H9 (cell line): ENCODE measurements at regions not wholly inside any gene's neighbourhood (a gene's known extent, or its start where the extent isn't known, plus 50 kb on each side); places are given as distances from the start of the nearest gene placed in this dataset.

Experiments used
- DNase-seq: peaks from one replicate; pipeline ENCODE4 v3.0.0-alpha.2; 2017
- H2AFZ ChIP-seq: one replicate; pipeline ENCODE4 v1.6.1; 2013; ENCODE audit warnings: mild to moderate bottlenecking, low read length, control low read depth, moderate library complexity
- H2AK5ac ChIP-seq: 2 replicates; pipeline ENCODE4 v1.6.1; 2013; ENCODE audit warnings: low read length, control low read depth, mixed read lengths; ENCODE audit not compliant: insufficient read length
- H2BK120ac ChIP-seq: one replicate; pipeline ENCODE4 v1.6.1; 2013; ENCODE audit warnings: low read depth, mild to moderate bottlenecking, low read length, control low read depth, inconsistent platforms; ENCODE audit not compliant: poor library complexity, severe bottlenecking
- H2BK12ac ChIP-seq: 2 replicates; pipeline ENCODE4 v1.6.1; 2013; ENCODE audit warnings: low read length, control low read depth, mixed read lengths, low read depth; ENCODE audit not compliant: insufficient read length
- H2BK15ac ChIP-seq: 2 replicates; pipeline ENCODE4 v1.6.1; 2013; ENCODE audit warnings: low read depth, low read length, control low read depth
- H2BK20ac ChIP-seq: one replicate; pipeline ENCODE4 v1.6.1; 2013; ENCODE audit warnings: low read depth, mild to moderate bottlenecking, low read length, control low read depth, inconsistent platforms; ENCODE audit not compliant: poor library complexity, severe bottlenecking
- H2BK5ac ChIP-seq: 2 replicates; pipeline ENCODE4 v1.6.1; 2013; ENCODE audit warnings: low read length, control low read depth, mixed read lengths; ENCODE audit not compliant: insufficient read length
- H3K14ac ChIP-seq: 2 replicates; pipeline ENCODE4 v1.6.1; 2013; ENCODE audit warnings: low read length, control low read depth; ENCODE audit not compliant: insufficient read depth
- H3K18ac ChIP-seq: 2 replicates; pipeline ENCODE4 v1.6.1; 2013; ENCODE audit warnings: low read depth, mild to moderate bottlenecking, mixed read lengths, low read length, control low read depth; ENCODE audit not compliant: insufficient read length
- H3K23ac ChIP-seq: 2 replicates; pipeline ENCODE4 v1.6.1; 2013; ENCODE audit warnings: low read length, control low read depth, mixed read lengths, low read depth; ENCODE audit not compliant: insufficient read length
- H3K23me2 ChIP-seq: 2 replicates; pipeline ENCODE4 v1.6.1; 2013; ENCODE audit warnings: low read depth, mild to moderate bottlenecking, mixed read lengths, low read length, control low read depth; ENCODE audit not compliant: insufficient read length, poor library complexity, severe bottlenecking
- H3K27ac ChIP-seq: 2 replicates; pipeline ENCODE4 v1.5.1; 2013; ENCODE audit warnings: low read length, control low read depth, mixed read lengths, low read depth; ENCODE audit not compliant: insufficient read length
- H3K27me3 ChIP-seq: 2 replicates; pipeline ENCODE4 v1.6.1; 2013; ENCODE audit warnings: low read length, control low read depth, inconsistent platforms; ENCODE audit not compliant: insufficient read depth
- H3K4ac ChIP-seq: 2 replicates; pipeline ENCODE4 v1.6.1; 2013; ENCODE audit warnings: low read depth, mild to moderate bottlenecking, control low read depth, inconsistent platforms, low read length, moderate library complexity
- H3K4me1 ChIP-seq: 2 replicates; pipeline ENCODE4 v1.6.1; 2013; ENCODE audit warnings: low read length, control low read depth, inconsistent platforms; ENCODE audit not compliant: insufficient read depth
- H3K4me2 ChIP-seq: 2 replicates; pipeline ENCODE4 v1.6.1; 2013; ENCODE audit warnings: low read length, control low read depth, mixed read lengths; ENCODE audit not compliant: insufficient read length, insufficient read depth
- H3K56ac ChIP-seq: 2 replicates; pipeline ENCODE4 v1.6.1; 2013; ENCODE audit warnings: low read depth, mild to moderate bottlenecking, mixed read lengths, low read length, control low read depth; ENCODE audit not compliant: insufficient read length
- H3K79me1 ChIP-seq: 2 replicates; pipeline ENCODE4 v1.6.1; 2013; ENCODE audit warnings: low read depth, mild to moderate bottlenecking, moderate library complexity, low read length, control low read depth, inconsistent platforms; ENCODE audit not compliant: insufficient read depth, poor library complexity, severe bottlenecking
- H3K79me2 ChIP-seq: 2 replicates; pipeline ENCODE4 v1.6.1; 2013; ENCODE audit warnings: low read length, control low read depth, inconsistent platforms; ENCODE audit not compliant: insufficient read depth
- H3K9ac ChIP-seq: 2 replicates; pipeline ENCODE4 v1.6.1; 2013; ENCODE audit warnings: low read length, control low read depth, mixed read lengths; ENCODE audit not compliant: insufficient read length; ENCODE audit errors: extremely low read depth
- H3K9me3 ChIP-seq: one replicate; pipeline ENCODE4 v1.6.1; 2013; ENCODE audit warnings: low read depth, low read length, inconsistent platforms; ENCODE audit not compliant: control insufficient read depth
- H3T11ph ChIP-seq: one replicate; pipeline ENCODE4 v1.6.1; 2013; ENCODE audit warnings: mild to moderate bottlenecking, low read length, control low read depth, inconsistent platforms
- H4K20me1 ChIP-seq: one replicate; pipeline ENCODE4 v1.6.1; 2013; ENCODE audit not compliant: control insufficient read depth, insufficient read length, insufficient read depth
- H4K5ac ChIP-seq: 2 replicates; pipeline ENCODE4 v1.6.1; 2013; ENCODE audit warnings: low read depth, mild to moderate bottlenecking, mixed read lengths, low read length, control low read depth; ENCODE audit not compliant: insufficient read length
- H4K8ac ChIP-seq: replicated peaks from 2 replicates; pipeline ENCODE4 v1.6.1; 2013; ENCODE audit warnings: low read length, control low read depth, mixed read lengths, low read depth; ENCODE audit not compliant: insufficient read length
- H4K91ac ChIP-seq: 2 replicates; pipeline ENCODE4 v1.6.1; 2013; ENCODE audit warnings: low read depth, mild to moderate bottlenecking, moderate library complexity, mixed read lengths, low read length, control low read depth; ENCODE audit not compliant: insufficient read length
- H3K27ac Mint-ChIP-seq, 3 experiments: 2 replicates in 2 of 3; 3 replicates in 1 of 3; pipeline ENCODE4 v1.8.0; 2020 to 2021; ENCODE audit warnings: mixed read lengths in 3 of 3, mild to moderate bottlenecking in 1 of 3, moderate library complexity in 1 of 3
- H3K27me3 Mint-ChIP-seq: 2 replicates; pipeline ENCODE4 v1.8.0; 2021; ENCODE audit warnings: low read depth, mild to moderate bottlenecking, moderate library complexity, mixed read lengths
- H3K36me3 Mint-ChIP-seq, 3 experiments: 2 replicates in 2 of 3; 3 replicates in 1 of 3; pipeline ENCODE4 v1.8.0; 2020 to 2021; ENCODE audit warnings: low read depth in 3 of 3, mixed read lengths in 3 of 3; ENCODE audit not compliant: insufficient read depth in 1 of 3
- H3K4me1 Mint-ChIP-seq, 2 experiments: 2 replicates each; pipeline ENCODE4 v1.8.0; 2020; ENCODE audit warnings: mixed read lengths in 2 of 2
- H3K4me3 Mint-ChIP-seq, 2 experiments: 2 replicates in 1 of 2; 3 replicates in 1 of 2; pipeline ENCODE4 v1.8.0; 2020 to 2021; ENCODE audit warnings: mild to moderate bottlenecking in 2 of 2, mixed read lengths in 2 of 2, moderate library complexity in 1 of 2
- H3K9me3 Mint-ChIP-seq, 2 experiments: 2 replicates in 1 of 2; 3 replicates in 1 of 2; pipeline ENCODE4 v1.8.0; 2020; ENCODE audit warnings: mild to moderate bottlenecking in 2 of 2, mixed read lengths in 2 of 2, moderate library complexity in 1 of 2
- WGBS: extraction: QIAGEN DNeasy Blood & Tissue Kit; methylation state at CpG from one replicate; pipeline ENCODE4 v1.1.7; 2013; ENCODE audit warnings: missing lambda C conversion rate, low lambda C conversion rate, mixed read lengths; ENCODE audit not compliant: insufficient read length; ENCODE audit errors: extremely low coverage; 5-methylcytosine and 5-hydroxymethylcytosine counted together
- TF ChIP-seq, protein P1 (sequence below): fragments of 200-600 bp; sonication (generic); conservative IDR thresholded peaks from 3 replicates; pipeline ENCODE4 v1.8.0; 2021; ENCODE audit warnings: antibody characterized with exemption, mild to moderate bottlenecking

DNA sequence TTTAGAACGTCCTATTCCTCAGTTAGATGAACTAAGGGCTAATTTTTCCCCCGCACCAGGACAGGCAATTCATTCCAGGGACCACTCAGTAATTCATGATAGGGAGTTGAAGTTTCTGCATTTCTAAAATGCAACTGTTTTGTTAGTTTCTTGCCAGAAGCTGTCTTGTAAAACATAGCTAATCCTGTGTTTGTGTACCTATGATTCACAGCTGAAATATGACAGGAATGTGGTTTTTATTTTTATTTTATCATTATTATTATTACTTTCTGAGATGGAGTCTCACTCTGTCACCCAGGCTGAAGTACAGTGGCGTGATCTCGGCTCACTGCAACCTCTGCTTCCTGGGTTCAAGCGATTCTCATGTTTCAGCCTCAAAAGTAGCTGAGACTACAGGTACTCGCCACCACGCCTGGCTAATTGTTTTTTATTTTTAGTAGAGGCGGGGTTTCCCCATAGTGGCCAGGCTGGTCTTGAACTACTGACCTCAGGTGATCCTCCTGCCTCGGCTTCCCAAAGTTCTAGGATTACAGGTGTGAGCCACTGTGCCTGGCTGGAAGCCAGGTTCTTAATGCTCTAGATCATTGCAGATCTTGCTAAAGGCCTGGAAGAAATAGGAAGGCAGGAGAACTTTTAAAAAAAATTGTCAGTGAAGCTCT lies 154.8 kb upstream of the FHL2 start:
- no peak overlapping the region for H4K91ac ChIP-seq
- Mint-ChIP-seq H3K36me3 (no peaks in the 10 kb centered on the region), H3K27me3 (peaks cover 12% of the 10 kb centered on the region), H3K4me3 (no peak overlapping the region), H3K9me3 (no peaks in the 10 kb centered on the region), H3K4me1 (peaks cover 3 to 4% of the 10 kb centered on the region in 2 experiments; a peak in 1 of 4 replicates), H3K27ac (no peak overlapping the region)
- no peak overlapping the region for H3K14ac ChIP-seq
- no peak overlapping the region for H3K18ac ChIP-seq
- no peaks in the 10 kb centered on the region for H3K79me1 ChIP-seq
- H3K27me3 ChIP-seq: no peaks in the 10 kb centered on the region
- H2BK15ac ChIP-seq: no peak overlapping the region
- WGBS: no CpG with 5 or more reads among the region's 9 CpGs
- no peak overlapping the region for H2BK20ac ChIP-seq
- H3K23me2 ChIP-seq: no peaks in the 10 kb centered on the region
- H4K8ac ChIP-seq: no peak overlapping the region
- no peak overlapping the region for H3K56ac ChIP-seq
- H3K4me2 ChIP-seq: no peak overlapping the region
- no peak overlapping the region for H3K27ac ChIP-seq
- no peaks in the 10 kb centered on the region for H3K9me3 ChIP-seq
- H4K5ac ChIP-seq: no peak overlapping the region
- no peak overlapping the region for H2AK5ac ChIP-seq
- no peak overlapping the region for H2BK12ac ChIP-seq
- no peak overlapping the region for H3K4ac ChIP-seq
- no peak overlapping the region for H2BK5ac ChIP-seq
- no peak overlapping the region for H2BK120ac ChIP-seq
- DNase-seq: no peak
- H4K20me1 ChIP-seq: no peaks in the 10 kb centered on the region
- no peaks in the 10 kb centered on the region for H3K4me1 ChIP-seq
- H3K9ac ChIP-seq: no peak overlapping the region
- H3K23ac ChIP-seq: no peak overlapping the region
- TF ChIP-seq, protein P1, sequence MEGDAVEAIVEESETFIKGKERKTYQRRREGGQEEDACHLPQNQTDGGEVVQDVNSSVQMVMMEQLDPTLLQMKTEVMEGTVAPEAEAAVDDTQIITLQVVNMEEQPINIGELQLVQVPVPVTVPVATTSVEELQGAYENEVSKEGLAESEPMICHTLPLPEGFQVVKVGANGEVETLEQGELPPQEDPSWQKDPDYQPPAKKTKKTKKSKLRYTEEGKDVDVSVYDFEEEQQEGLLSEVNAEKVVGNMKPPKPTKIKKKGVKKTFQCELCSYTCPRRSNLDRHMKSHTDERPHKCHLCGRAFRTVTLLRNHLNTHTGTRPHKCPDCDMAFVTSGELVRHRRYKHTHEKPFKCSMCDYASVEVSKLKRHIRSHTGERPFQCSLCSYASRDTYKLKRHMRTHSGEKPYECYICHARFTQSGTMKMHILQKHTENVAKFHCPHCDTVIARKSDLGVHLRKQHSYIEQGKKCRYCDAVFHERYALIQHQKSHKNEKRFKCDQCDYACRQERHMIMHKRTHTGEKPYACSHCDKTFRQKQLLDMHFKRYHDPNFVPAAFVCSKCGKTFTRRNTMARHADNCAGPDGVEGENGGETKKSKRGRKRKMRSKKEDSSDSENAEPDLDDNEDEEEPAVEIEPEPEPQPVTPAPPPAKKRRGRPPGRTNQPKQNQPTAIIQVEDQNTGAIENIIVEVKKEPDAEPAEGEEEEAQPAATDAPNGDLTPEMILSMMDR: no peak
- H3T11ph ChIP-seq: no peak overlapping the region
- no peaks in the 10 kb centered on the region for H3K79me2 ChIP-seq
- H2AFZ ChIP-seq: no peak overlapping the region
